GM18868 (cell line): ENCODE measurements at regions not wholly inside any gene's neighbourhood (a gene's known extent, or its start where the extent isn't known, plus 50 kb on each side); places are given as distances from the start of the nearest gene placed in this dataset.
"Not testable (repeated sequence)": the region's sequence is repeated elsewhere in the genome, so short reads cannot be mapped to it uniquely, and the experiment has no call there.

Source experiments
- ATAC-seq: cut with Tn5 transposase; IDR thresholded peaks from one replicate; pipeline ENCODE4 v1.9.1; 2021; ENCODE audit warnings: mild to moderate bottlenecking, moderate library complexity; ENCODE audit not compliant: unreplicated experiment

DNA sequence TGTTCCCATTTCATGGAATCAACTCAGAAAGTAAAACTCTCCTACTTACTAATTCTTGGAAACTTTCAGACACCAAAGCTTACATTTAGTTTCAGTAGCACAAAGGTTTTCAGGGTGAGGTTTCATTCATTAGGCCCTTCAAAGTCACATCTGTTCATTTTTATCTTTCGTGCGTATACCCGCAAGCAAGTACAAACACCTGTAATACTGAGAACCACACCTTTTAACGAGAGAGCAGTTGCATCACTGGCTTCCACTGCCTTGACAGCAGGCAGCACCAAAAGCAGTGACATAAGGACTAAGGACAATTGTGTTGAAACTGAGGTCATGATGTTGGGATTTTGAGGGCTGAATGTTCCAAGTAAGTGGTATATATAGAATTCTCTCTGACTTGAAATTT is 60.5 kb downstream of the GOLGA6L22 start:
- ATAC-seq, result peak; percentile 52

GRCh38 chr15:22526537-22526936 is 67.8 kb downstream of the GOLGA6L22 start:
- peak; percentile 80 for ATAC-seq

- peak; percentile 52 for ATAC-seq
Measured at GRCh38 chr15:22527016-22527415, 68.3 kb downstream of the GOLGA6L22 start.

DNA sequence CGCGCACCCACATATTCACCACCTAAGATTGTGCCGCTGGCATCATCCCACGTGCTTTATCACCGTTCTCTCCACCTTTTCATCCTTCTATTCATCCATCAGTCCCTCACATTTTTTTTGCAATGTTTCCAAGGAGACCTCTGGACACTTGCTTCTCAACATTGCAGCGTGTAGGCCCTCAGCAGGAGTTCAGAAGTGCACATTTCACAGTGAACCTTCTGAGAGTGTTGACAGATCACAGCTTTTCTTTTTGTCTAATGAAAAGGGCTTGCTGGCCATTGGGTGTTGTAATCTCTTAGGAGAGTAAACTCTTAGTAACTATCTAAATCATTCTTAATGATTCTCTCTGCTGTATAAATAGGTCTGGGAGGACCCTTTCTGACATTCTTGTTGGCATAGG is 70.5 kb downstream of the GOLGA6L22 start:
- ATAC-seq, result not testable (repeated sequence)

GRCh38 chr15:22559701-22560100 is 101.0 kb downstream of the GOLGA6L22 start:
- not testable (repeated sequence) for ATAC-seq

DNA sequence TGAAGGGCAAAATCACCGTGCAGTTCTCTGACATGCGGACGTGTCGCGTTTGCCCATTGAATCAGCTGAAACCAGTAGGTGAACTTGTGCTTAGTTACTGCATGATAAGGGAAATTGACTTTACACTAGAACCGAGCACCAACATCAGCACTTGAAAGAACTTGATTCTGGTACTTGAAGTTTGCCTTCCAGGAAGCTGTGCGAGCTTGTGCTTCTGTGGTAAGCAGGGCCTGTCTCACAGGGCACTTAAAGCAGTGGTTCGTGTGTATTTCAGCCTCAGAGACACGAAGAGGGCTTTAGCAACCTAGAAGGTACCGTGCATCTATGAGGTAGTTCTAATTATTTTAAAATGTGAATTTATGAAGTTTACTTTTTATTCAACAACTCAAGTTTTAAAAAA is 103.0 kb downstream of the GOLGA6L22 start:
- ATAC-seq, result not testable (repeated sequence)

GRCh38 chr15:22566510-22566909 is 107.8 kb downstream of the GOLGA6L22 start:
- ATAC-seq, result not testable (repeated sequence)

GRCh38 chr15:22569486-22569885 is 110.8 kb downstream of the GOLGA6L22 start:
- ATAC-seq, result not testable (repeated sequence)

DNA sequence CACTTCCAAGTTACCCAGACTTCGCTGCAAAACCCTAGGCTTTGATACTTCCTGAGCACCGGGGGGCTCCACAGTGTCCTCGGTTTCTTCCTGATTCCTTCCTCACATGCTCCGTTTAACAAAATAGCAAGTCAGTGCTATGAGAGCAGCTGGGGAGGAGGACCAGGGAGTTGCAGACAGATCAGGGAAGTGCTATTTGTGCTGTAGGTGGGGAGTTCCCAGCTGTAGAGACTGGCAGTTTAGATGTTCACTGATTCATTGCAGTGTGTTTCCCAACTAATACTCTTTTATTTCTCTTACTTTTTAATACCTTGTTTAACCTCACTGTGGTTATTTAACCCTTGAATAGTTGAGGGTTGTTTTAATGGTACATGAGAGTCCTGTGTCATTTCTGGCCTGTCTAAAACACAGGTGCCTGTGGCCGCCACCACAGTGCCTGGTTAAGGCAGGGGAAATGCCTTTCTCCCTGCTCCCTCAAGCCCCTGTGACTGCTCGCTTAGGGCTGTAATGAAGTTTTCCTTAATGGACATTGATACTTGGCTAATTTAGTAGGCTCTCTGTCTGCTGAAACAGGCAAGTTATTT is 113.5 kb downstream of the GOLGA6L22 start:
- peak; percentile 83 for ATAC-seq

GRCh38 chr15:22572792-22573191 is 114.1 kb downstream of the GOLGA6L22 start:
- not testable (repeated sequence) for ATAC-seq

GRCh38 chr15:22577828-22578227 is 119.1 kb downstream of the GOLGA6L22 start:
- not testable (repeated sequence) for ATAC-seq

- ATAC-seq, result not testable (repeated sequence)
Measured at GRCh38 chr15:22579213-22579612, 120.5 kb downstream of the GOLGA6L22 start.

DNA sequence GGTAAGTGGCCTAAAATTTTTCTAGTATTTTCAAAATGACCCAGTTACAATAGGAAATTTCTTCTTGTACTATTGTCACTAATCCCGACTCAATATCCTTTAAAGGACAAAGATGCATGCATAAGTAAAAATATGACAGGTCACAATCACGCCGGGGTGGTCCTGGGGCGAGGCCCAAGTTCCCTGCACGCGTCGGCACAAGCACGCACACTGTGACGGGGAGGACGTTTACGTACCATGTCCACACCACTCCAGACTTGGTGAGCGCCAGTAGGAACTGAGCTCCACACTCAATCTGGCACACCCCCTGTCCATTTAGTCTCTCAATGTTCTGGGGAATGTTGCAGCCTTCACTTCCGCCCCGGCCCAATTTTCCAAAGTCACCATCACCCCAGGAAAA is 128.7 kb downstream of the GOLGA6L22 start:
- not testable (repeated sequence) for ATAC-seq

GRCh38 chr15:22598552-22598951 is 139.8 kb downstream of the GOLGA6L22 start:
- not testable (repeated sequence) for ATAC-seq

DNA sequence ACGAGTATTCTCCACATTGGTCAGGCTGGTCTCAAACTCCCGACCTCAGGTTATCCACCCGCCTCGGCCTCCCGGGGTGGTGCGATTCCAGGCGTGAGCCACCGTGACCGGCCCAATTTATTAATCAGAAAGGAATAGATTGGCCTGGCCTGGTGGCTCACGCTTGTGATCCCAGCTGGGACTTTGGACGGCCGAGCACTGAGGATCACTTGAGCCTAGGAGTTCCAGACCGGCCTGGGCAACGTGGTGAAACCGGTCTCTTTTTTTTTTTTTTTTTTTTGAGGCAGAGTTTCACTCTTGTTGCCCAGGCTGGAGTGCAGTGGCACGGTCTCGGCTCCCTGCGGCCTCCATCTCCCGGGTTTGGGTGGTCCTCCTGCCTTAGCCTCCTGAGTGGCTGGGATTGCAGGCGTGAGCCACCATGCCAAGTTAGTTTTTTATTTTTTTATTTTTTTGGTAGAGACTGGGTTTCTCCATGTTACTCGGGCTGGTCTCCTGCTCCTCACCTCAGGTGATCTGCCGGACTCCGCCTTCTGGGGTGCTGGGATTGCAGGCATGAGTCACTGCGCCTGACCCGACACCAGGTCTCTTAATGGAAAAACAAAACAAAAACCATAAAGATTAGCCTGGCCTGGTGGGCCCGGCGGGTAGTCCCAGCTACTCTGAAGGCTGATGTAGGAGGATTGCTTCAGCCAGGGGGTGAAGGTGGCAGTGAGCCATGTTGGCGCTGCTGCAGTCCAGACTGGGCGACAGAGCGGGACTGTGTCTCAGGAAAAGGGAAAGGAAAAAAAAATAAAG is 141.0 kb downstream of the GOLGA6L22 start:
- not testable (repeated sequence) for ATAC-seq

- not testable (repeated sequence) for ATAC-seq
Measured at GRCh38 chr15:22616976-22617375, 158.3 kb downstream of the GOLGA6L22 start.

DNA sequence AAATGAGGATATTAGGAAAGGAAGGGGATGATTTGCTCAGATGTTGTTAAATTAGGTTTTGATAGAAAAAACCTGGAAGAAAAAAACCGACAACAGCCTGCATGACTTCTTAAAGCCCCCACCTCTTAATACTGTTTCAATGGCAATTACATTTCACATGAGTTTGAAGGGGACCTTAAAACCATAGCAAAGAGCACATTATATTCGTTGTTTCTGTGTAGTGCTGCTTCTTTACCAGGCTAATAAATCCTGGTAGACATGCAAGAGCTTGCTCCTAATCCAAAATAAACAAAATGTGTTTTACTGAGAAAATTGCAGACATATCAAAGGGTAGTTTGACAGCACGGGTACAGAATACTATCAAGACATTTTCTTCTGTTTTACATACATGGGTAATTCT is 154.7 kb upstream of the NIPA1 start:
- ATAC-seq, result not testable (repeated sequence)

GRCh38 chr15:22639983-22640382 is 146.5 kb upstream of the NIPA1 start:
- ATAC-seq, result peak; percentile 61

DNA sequence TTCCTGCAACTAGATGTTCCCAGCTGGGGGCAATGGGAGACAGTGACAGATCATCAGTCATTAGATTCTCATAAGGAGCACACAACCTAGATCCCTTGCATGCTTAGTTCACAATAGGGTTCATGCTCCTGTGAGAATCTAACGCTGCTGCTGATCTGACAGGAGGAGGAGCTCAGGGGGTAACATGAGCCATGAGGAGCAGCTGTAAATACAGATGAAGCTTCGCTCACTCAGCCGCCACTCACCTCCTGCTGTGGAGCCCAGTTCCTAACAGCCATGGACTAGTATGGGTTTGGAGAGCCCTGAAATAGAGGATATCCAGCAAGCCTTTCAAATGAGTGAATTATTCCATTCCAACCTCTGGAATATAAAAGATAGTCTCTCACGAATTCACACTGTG is 137.0 kb upstream of the NIPA1 start:
- ATAC-seq, result not testable (repeated sequence)

- ATAC-seq, result not testable (repeated sequence)
Measured at GRCh38 chr15:22651179-22651578, 135.3 kb upstream of the NIPA1 start.

- ATAC-seq, result peak; percentile 82
Measured at GRCh38 chr15:22664294-22665058, 122.0 kb upstream of the NIPA1 start.
